ENCODE measurements at regions not wholly inside any gene's neighbourhood (a gene's known extent, or its start where the extent isn't known, plus 50 kb on each side); places are given as distances from the start of the nearest gene placed in this dataset.

- Histone ChIP-seq H2AFZ (peak overlapping the region; percentile 72), H3K79me2 (replicated peaks; ENCODE audit: insufficient read depth) (no peaks in the 10 kb centered on the region), H3K36me3 (ENCODE audit: insufficient read depth) (no peaks in the 10 kb centered on the region), H3K9me2 (ENCODE audit: insufficient read depth) (peaks cover 7% of the 10 kb centered on the region; the same call in 1 of the 2 replicates), H3K4me2 (no peak overlapping the region), H3K4me3 (no peak overlapping the region), H3F3A (replicated peaks; ENCODE audit: low read depth) (no peaks in the 10 kb centered on the region), H3K4me1 (ENCODE audit: insufficient read depth) (no peaks in the 10 kb centered on the region), H3K27ac (ENCODE audit: low read depth) (no peak overlapping the region), H4K20me1 (replicated peaks; ENCODE audit: insufficient read depth) (no peaks in the 10 kb centered on the region), H3K27me3 (ENCODE audit: insufficient read depth) (no peaks in the 10 kb centered on the region)
- DNase-seq (ENCODE audit: low spot score) (no peak), ATAC-seq (peak; percentile 23; the same call in 2 of the 3 replicates)
- H3K36me3 Mint-ChIP-seq (ENCODE audit: low read depth) = no peaks in the 10 kb centered on the region
- no peak overlapping the region for H3K27ac Mint-ChIP-seq
- peaks cover 8% of the 10 kb centered on the region for H3K4me1 Mint-ChIP-seq
- H3K27me3 Mint-ChIP-seq (ENCODE audit: insufficient read depth, low read depth, poor library complexity) = peaks cover 2% of the 10 kb centered on the region
- no peak overlapping the region for H3K4me3 Mint-ChIP-seq
- TF ChIP-seq CREB1 (CRISPR knock-in tag; IDR thresholded peaks at IDR 0.05; ENCODE audit: low read depth) (no peak), EZH2phosphoT487 (IDR thresholded peaks at IDR 0.05; ENCODE audit: unreplicated experiment) (no peak), CTCF (conservative IDR thresholded peaks at IDR 0.05; ENCODE audit: low read depth in 2 of 2) (no peak), ETS1 (IDR thresholded peaks at IDR 0.05) (no peak), ZNF331 (CRISPR knock-in tag; IDR thresholded peaks at IDR 0.05; ENCODE audit: low read depth) (no peak), POLR2AphosphoS5 (IDR thresholded peaks at IDR 0.05; ENCODE audit: low read depth) (no peak)
- TF ChIP-seq, protein P1, sequence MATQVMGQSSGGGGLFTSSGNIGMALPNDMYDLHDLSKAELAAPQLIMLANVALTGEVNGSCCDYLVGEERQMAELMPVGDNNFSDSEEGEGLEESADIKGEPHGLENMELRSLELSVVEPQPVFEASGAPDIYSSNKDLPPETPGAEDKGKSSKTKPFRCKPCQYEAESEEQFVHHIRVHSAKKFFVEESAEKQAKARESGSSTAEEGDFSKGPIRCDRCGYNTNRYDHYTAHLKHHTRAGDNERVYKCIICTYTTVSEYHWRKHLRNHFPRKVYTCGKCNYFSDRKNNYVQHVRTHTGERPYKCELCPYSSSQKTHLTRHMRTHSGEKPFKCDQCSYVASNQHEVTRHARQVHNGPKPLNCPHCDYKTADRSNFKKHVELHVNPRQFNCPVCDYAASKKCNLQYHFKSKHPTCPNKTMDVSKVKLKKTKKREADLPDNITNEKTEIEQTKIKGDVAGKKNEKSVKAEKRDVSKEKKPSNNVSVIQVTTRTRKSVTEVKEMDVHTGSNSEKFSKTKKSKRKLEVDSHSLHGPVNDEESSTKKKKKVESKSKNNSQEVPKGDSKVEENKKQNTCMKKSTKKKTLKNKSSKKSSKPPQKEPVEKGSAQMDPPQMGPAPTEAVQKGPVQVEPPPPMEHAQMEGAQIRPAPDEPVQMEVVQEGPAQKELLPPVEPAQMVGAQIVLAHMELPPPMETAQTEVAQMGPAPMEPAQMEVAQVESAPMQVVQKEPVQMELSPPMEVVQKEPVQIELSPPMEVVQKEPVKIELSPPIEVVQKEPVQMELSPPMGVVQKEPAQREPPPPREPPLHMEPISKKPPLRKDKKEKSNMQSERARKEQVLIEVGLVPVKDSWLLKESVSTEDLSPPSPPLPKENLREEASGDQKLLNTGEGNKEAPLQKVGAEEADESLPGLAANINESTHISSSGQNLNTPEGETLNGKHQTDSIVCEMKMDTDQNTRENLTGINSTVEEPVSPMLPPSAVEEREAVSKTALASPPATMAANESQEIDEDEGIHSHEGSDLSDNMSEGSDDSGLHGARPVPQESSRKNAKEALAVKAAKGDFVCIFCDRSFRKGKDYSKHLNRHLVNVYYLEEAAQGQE (IDR thresholded peaks at IDR 0.05; ENCODE audit: unreplicated experiment) = no peak
- peaks cover 8% of the 10 kb centered on the region; the same call in 2 of the 3 replicates for H3K9me3 Mint-ChIP-seq
Observed at GRCh38 chr14:51507511-51507905, 144.2 kb upstream of the FRMD6 start.

- H3K4me2 ChIP-seq = no peak overlapping the region
- no peak for DNase-seq (ENCODE audit: low spot score)
- no peak overlapping the region for H3K4me3 ChIP-seq
- H3K9me3 Mint-ChIP-seq = peaks cover 3% of the 10 kb centered on the region; the same call in 1 of the 3 replicates
- H3K4me3 Mint-ChIP-seq = no peak overlapping the region
- H3K4me1 ChIP-seq (ENCODE audit: insufficient read depth) = no peaks in the 10 kb centered on the region
- no peaks in the 10 kb centered on the region for H3K36me3 Mint-ChIP-seq (ENCODE audit: low read depth)
- peaks cover 7% of the 10 kb centered on the region; the same call in 1 of the 2 replicates for H3K9me2 ChIP-seq (ENCODE audit: insufficient read depth)
- H3K4me1 Mint-ChIP-seq = peaks cover 8% of the 10 kb centered on the region
- H3F3A ChIP-seq (replicated peaks; ENCODE audit: low read depth) = no peaks in the 10 kb centered on the region
- H3K36me3 ChIP-seq (ENCODE audit: insufficient read depth) = no peaks in the 10 kb centered on the region
- no peak overlapping the region for H3K27ac Mint-ChIP-seq
- no peak overlapping the region for H3K27ac ChIP-seq (ENCODE audit: low read depth)
- H2AFZ ChIP-seq = peak overlapping the region; percentile 72
- peaks cover 2% of the 10 kb centered on the region for H3K27me3 Mint-ChIP-seq (ENCODE audit: insufficient read depth, low read depth, poor library complexity)
- no peaks in the 10 kb centered on the region for H3K27me3 ChIP-seq (ENCODE audit: insufficient read depth)
- H4K20me1 ChIP-seq (replicated peaks; ENCODE audit: insufficient read depth) = no peaks in the 10 kb centered on the region
- ATAC-seq = peak; percentile 53
- no peaks in the 10 kb centered on the region for H3K79me2 ChIP-seq (replicated peaks; ENCODE audit: insufficient read depth)
- TF ChIP-seq, protein P2, sequence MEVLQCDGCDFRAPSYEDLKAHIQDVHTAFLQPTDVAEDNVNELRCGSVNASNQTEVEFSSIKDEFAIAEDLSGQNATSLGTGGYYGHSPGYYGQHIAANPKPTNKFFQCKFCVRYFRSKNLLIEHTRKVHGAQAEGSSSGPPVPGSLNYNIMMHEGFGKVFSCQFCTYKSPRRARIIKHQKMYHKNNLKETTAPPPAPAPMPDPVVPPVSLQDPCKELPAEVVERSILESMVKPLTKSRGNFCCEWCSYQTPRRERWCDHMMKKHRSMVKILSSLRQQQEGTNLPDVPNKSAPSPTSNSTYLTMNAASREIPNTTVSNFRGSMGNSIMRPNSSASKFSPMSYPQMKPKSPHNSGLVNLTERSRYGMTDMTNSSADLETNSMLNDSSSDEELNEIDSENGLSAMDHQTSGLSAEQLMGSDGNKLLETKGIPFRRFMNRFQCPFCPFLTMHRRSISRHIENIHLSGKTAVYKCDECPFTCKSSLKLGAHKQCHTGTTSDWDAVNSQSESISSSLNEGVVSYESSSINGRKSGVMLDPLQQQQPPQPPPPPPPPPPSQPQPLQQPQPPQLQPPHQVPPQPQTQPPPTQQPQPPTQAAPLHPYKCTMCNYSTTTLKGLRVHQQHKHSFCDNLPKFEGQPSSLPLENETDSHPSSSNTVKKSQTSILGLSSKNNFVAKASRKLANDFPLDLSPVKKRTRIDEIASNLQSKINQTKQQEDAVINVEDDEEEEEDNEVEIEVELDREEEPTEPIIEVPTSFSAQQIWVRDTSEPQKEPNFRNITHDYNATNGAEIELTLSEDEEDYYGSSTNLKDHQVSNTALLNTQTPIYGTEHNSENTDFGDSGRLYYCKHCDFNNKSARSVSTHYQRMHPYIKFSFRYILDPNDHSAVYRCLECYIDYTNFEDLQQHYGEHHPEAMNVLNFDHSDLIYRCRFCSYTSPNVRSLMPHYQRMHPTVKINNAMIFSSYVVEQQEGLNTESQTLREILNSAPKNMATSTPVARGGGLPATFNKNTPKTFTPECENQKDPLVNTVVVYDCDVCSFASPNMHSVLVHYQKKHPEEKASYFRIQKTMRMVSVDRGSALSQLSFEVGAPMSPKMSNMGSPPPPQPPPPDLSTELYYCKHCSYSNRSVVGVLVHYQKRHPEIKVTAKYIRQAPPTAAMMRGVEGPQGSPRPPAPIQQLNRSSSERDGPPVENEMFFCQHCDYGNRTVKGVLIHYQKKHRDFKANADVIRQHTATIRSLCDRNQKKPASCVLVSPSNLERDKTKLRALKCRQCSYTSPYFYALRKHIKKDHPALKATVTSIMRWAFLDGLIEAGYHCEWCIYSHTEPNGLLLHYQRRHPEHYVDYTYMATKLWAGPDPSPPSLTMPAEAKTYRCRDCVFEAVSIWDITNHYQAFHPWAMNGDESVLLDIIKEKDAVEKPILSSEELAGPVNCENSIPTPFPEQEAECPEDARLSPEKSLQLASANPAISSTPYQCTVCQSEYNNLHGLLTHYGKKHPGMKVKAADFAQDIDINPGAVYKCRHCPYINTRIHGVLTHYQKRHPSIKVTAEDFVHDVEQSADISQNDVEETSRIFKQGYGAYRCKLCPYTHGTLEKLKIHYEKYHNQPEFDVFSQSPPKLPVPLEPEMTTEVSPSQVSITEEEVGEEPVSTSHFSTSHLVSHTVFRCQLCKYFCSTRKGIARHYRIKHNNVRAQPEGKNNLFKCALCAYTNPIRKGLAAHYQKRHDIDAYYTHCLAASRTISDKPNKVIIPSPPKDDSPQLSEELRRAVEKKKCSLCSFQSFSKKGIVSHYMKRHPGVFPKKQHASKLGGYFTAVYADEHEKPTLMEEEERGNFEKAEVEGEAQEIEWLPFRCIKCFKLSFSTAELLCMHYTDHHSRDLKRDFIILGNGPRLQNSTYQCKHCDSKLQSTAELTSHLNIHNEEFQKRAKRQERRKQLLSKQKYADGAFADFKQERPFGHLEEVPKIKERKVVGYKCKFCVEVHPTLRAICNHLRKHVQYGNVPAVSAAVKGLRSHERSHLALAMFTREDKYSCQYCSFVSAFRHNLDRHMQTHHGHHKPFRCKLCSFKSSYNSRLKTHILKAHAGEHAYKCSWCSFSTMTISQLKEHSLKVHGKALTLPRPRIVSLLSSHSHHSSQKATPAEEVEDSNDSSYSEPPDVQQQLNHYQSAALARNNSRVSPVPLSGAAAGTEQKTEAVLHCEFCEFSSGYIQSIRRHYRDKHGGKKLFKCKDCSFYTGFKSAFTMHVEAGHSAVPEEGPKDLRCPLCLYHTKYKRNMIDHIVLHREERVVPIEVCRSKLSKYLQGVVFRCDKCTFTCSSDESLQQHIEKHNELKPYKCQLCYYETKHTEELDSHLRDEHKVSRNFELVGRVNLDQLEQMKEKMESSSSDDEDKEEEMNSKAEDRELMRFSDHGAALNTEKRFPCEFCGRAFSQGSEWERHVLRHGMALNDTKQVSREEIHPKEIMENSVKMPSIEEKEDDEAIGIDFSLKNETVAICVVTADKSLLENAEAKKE (CRISPR knock-in tag; IDR thresholded peaks at IDR 0.05) = no peak
- no peak for TF ChIP-seq POLR2AphosphoS5 (IDR thresholded peaks at IDR 0.05; ENCODE audit: low read depth)
Observed at GRCh38 chr14:51507906-51508511, 143.7 kb upstream of the FRMD6 start.
